ENCODE measurements at regions not wholly inside any gene's neighbourhood (a gene's known extent, or its start where the extent isn't known, plus 50 kb on each side); places are given as distances from the start of the nearest gene placed in this dataset.
"Not testable (repeated sequence)": the region's sequence is repeated elsewhere in the genome, so short reads cannot be mapped to it uniquely, and the experiment has no call there.

- TF ChIP-seq CTCF (conservative IDR thresholded peaks at IDR 0.05), result no peak
- TF ChIP-seq EZH2 (IDR thresholded peaks at IDR 0.05; ENCODE audit: low read depth), result no peak
- Histone ChIP-seq H3K27me3 (ENCODE audit: insufficient read depth, low read depth) (no peaks in the 10 kb centered on the region), H3K79me2 (ENCODE audit: low read depth) (no peaks in the 10 kb centered on the region), H3K4me2 (no peak overlapping the region), H3K27ac (no peak overlapping the region), H3K4me3 (no peak overlapping the region), H4K20me1 (ENCODE audit: insufficient read depth) (no peaks in the 10 kb centered on the region), H3K4me1 (replicated peaks; ENCODE audit: insufficient read depth) (no peaks in the 10 kb centered on the region), H3K9me3 (ENCODE audit: insufficient read depth, low read depth) (no peaks in the 10 kb centered on the region), H3F3A (ENCODE audit: insufficient read depth, low read depth) (no peaks in the 10 kb centered on the region), H3K9me2 (ENCODE audit: insufficient read depth) (no peaks in the 10 kb centered on the region), H2AFZ (no peak overlapping the region), H3K36me3 (ENCODE audit: low read depth) (no peaks in the 10 kb centered on the region)
- CTCF ChIA-PET, result no interaction called here
- POLR2A ChIA-PET (ENCODE audit: unreplicated experiment), result no interaction called here
- DNase-seq, result no peak
- intact Hi-C loops (cut with micrococcal nuclease; ENCODE audit: unreplicated experiment), result no loop called here
- no TSS peak for BruUV-seq (replicated peaks)
Measured at GRCh38 chr4:153877898-153878297, 89.0 kb upstream of the SFRP2 start.

- CTCF ChIA-PET, result no interaction called here
- H3K9me2 ChIP-seq (ENCODE audit: insufficient read depth), result no peaks in the 10 kb centered on the region
- POLR2A ChIA-PET (ENCODE audit: unreplicated experiment), result no interaction called here
- no peaks in the 10 kb centered on the region for H4K20me1 ChIP-seq (ENCODE audit: insufficient read depth)
- H3K36me3 ChIP-seq (ENCODE audit: low read depth), result no peaks in the 10 kb centered on the region
- no peaks in the 10 kb centered on the region for H3K9me3 ChIP-seq (ENCODE audit: insufficient read depth, low read depth)
- H2AFZ ChIP-seq, result no peak overlapping the region
- H3K4me2 ChIP-seq, result no peak overlapping the region
- H3K4me3 ChIP-seq, result no peak overlapping the region
- no peaks in the 10 kb centered on the region for H3K79me2 ChIP-seq (ENCODE audit: low read depth)
- H3K27ac ChIP-seq, result no peak overlapping the region
- no peaks in the 10 kb centered on the region for H3F3A ChIP-seq (ENCODE audit: insufficient read depth, low read depth)
- no peaks in the 10 kb centered on the region for H3K4me1 ChIP-seq (replicated peaks; ENCODE audit: insufficient read depth)
- no peaks in the 10 kb centered on the region for H3K27me3 ChIP-seq (ENCODE audit: insufficient read depth, low read depth)
- BruUV-seq (replicated peaks), result no TSS peak
- TF ChIP-seq CTCF (conservative IDR thresholded peaks at IDR 0.05), result no peak
- TF ChIP-seq EZH2 (IDR thresholded peaks at IDR 0.05; ENCODE audit: low read depth), result no peak
- intact Hi-C loops (cut with micrococcal nuclease; ENCODE audit: unreplicated experiment), result no loop called here
- DNase-seq, result no peak
Measured at GRCh38 chr4:153873741-153874140, 84.9 kb upstream of the SFRP2 start.

- H3F3A ChIP-seq (ENCODE audit: insufficient read depth, low read depth); H3K79me2 ChIP-seq (ENCODE audit: low read depth); H3K4me2 ChIP-seq; intact Hi-C loops (cut with micrococcal nuclease; ENCODE audit: unreplicated experiment); H2AFZ ChIP-seq; POLR2A ChIA-PET (ENCODE audit: unreplicated experiment); BruUV-seq (replicated peaks); CTCF ChIA-PET; H3K4me3 ChIP-seq; H3K9me3 ChIP-seq (ENCODE audit: insufficient read depth, low read depth); H3K27me3 ChIP-seq (ENCODE audit: insufficient read depth, low read depth); DNase-seq; H4K20me1 ChIP-seq (ENCODE audit: insufficient read depth); H3K9me2 ChIP-seq (ENCODE audit: insufficient read depth); H3K36me3 ChIP-seq (ENCODE audit: low read depth); H3K27ac ChIP-seq; H3K4me1 ChIP-seq (replicated peaks; ENCODE audit: insufficient read depth): not testable (repeated sequence)
Measured at GRCh38 chr4:153866766-153867165, 77.9 kb upstream of the SFRP2 start.

- Histone ChIP-seq H3K9me3 (ENCODE audit: insufficient read depth, low read depth) (no peaks in the 10 kb centered on the region), H3K36me3 (ENCODE audit: low read depth) (no peaks in the 10 kb centered on the region), H3K4me2 (no peak overlapping the region), H3K9me2 (ENCODE audit: insufficient read depth) (no peaks in the 10 kb centered on the region), H3F3A (ENCODE audit: insufficient read depth, low read depth) (no peaks in the 10 kb centered on the region), H3K27me3 (ENCODE audit: insufficient read depth, low read depth) (no peaks in the 10 kb centered on the region), H3K79me2 (ENCODE audit: low read depth) (no peaks in the 10 kb centered on the region), H3K27ac (no peak overlapping the region), H3K4me1 (replicated peaks; ENCODE audit: insufficient read depth) (no peaks in the 10 kb centered on the region), H4K20me1 (ENCODE audit: insufficient read depth) (no peaks in the 10 kb centered on the region), H2AFZ (no peak overlapping the region), H3K4me3 (no peak overlapping the region)
- no peak for DNase-seq
- no TSS peak for BruUV-seq (replicated peaks)
- TF ChIP-seq EZH2 (IDR thresholded peaks at IDR 0.05; ENCODE audit: low read depth), result no peak
- TF ChIP-seq CTCF (conservative IDR thresholded peaks at IDR 0.05), result no peak
- ChIA-PET POLR2A (ENCODE audit: unreplicated experiment) (no interaction called here), CTCF (no interaction called here)
- intact Hi-C loops (cut with micrococcal nuclease; ENCODE audit: unreplicated experiment), result no loop called here
Measured at GRCh38 chr4:153852501-153852900, 63.6 kb upstream of the SFRP2 start.
